HG02885 (cell line): ENCODE measurements at regions not wholly inside any gene's neighbourhood (a gene's known extent, or its start where the extent isn't known, plus 50 kb on each side); places are given as distances from the start of the nearest gene placed in this dataset.

ENCODE experiments used
- ATAC-seq: cut with Tn5 transposase; IDR thresholded peaks from one replicate; pipeline ENCODE4 v1.9.1; 2021; ENCODE audit warnings: mild to moderate bottlenecking; ENCODE audit not compliant: unreplicated experiment, poor library complexity

GRCh38 chr6:147621263-147621662, 112.8 kb downstream of the SAMD5 start:
- no peak for ATAC-seq

GRCh38 chr6:147621961-147622360, 113.5 kb downstream of the SAMD5 start:
- ATAC-seq, result no peak

GRCh38 chr6:147624946-147625515, 116.5 kb downstream of the SAMD5 start:
- no peak for ATAC-seq

GRCh38 chr6:147625946-147626345, 117.5 kb downstream of the SAMD5 start:
- ATAC-seq, result no peak

DNA sequence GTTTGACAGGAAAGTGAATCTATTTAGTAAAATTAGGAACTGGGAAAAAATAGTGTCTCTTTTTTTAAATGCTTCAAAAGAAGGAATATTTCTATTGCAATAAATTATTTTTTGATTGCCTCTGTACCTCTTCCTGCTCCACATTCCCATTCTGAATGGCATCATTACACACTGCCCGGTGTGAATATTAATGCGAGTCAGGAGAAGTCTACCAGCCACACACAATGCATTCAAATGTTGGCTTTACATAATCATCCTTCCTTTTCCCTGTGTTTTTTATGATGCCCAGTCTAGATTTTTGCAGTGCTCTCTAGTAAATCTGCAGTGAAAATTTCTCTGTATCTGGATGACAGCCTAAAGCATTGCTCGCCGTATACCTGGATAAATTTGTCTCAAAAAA, 118.9 kb downstream of the SAMD5 start:
- no peak for ATAC-seq

DNA sequence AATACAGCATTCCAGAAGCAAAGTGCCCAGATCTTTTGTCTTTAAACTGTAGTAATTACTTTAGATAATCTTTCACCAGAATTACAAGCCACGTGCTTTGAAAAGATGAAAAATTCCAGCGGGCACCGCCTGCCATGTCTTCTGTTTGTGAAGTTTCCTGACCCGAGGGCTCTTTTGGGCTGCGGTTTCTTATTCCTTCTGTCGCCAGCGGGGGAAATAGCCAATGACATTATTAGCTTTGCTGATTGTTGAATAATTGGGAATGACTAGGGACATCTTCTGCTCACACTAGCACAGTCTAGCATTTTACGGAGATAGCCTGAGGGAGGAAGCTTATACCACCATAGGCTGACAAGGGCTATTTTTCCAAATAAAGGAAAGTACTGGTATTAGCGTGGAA, 124.7 kb downstream of the SAMD5 start:
- no peak for ATAC-seq

GRCh38 chr6:147637620-147638195, 129.2 kb downstream of the SAMD5 start:
- ATAC-seq, result no peak

DNA sequence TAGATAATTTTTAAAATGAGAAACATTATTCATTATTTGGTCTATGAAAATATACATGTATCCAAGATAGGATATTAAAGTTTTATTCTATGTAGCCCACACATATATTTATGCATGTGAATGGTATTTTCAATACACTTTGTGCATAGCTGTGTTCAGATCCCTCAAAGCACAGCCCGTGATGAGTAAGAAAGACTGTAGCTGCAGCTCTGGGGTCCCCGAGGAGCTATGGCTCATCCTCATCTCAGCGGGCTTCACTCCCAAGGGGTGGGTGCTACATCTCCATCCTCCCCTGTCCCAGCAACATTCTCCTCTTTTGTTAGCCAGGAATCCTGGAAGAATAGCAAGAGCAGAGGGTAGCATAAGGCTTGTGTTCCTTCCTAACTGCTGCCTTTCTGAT, 130.8 kb downstream of the SAMD5 start:
- no peak for ATAC-seq

DNA sequence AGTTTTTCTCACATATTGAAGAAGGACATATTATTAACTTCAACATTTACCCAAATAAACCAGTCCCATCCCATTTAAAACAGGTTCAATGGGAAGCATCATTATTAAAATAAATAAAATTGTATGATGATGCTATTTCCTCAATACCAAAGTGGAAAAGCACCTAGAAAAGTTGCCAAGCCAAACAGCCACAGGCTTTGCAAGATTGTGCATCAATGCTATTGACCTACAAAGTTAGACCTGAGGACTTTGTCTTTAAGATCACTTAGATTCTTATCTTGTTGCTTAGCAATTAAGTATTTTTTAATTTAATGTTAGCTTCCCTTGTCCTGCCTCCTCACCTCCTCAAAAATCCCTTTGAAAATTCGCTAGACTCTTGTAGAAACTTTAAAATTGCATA, 132.1 kb downstream of the SAMD5 start:
- ATAC-seq, result no peak

- ATAC-seq, result no peak
Measured at GRCh38 chr6:147641511-147641910, 133.0 kb downstream of the SAMD5 start.

- no peak for ATAC-seq
Measured at GRCh38 chr6:147642458-147642857, 134.0 kb downstream of the SAMD5 start.

- no peak for ATAC-seq
Measured at GRCh38 chr6:147643341-147644200, 135.1 kb downstream of the SAMD5 start.

DNA sequence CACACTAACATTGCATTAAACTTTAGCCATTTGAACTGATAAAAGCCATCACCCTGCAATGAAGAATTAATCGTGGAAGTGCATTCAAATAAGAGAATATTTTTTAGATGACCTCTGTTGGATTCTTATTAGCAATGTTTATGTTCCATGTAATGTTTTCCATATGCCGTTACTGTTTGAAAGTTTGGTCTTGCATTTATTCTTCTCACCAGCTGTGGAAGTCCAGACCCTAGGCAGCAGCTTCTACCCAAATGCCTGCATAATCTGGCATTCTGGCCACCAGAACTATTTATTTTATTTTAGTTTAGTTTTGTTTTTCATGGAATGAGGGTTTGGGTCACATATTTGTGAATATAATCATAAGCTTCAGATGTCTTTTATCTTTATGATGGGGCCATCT, 140.4 kb downstream of the SAMD5 start:
- ATAC-seq, result no peak

GRCh38 chr6:147651249-147652063, 143.0 kb downstream of the SAMD5 start:
- ATAC-seq, result no peak

GRCh38 chr6:147653631-147654030, 145.1 kb downstream of the SAMD5 start:
- no peak for ATAC-seq

DNA sequence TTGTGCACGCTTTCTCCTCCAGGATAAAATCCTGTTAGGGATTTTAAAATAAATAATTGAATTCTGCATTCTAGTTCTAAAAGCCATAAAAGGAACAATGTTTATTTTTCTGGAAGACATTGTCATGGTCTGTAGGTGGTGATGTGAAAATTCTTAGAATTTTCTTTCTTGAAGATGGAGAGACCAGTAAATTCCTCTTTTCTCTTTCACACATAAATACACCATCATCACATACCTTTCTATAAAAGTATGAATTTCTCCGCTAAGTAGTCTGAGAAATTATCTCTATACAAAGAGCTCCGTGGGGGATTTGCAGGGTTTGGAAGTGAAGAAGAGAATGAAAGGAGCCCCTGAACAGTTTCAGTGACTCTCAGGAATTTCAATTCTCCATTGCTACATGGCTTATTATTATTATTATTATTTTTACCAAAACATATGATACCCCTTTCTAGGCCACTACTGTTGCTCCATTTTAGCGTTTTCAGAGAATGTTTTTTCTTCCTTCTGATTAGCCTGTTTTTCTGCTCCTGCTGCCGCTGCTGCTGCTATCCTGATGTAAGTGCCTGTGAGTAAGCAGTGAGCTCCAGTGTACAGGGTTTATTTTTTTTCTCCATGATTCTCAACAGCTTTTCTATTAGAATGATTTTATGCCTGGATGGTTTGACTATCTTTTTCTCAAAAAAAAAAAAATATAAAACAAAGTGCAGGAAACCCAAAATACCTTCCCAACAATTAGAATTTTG, 145.8 kb downstream of the SAMD5 start:
- ATAC-seq, result no peak

- ATAC-seq, result no peak
Measured at GRCh38 chr6:147660334-147661311, 152.1 kb downstream of the SAMD5 start.

DNA sequence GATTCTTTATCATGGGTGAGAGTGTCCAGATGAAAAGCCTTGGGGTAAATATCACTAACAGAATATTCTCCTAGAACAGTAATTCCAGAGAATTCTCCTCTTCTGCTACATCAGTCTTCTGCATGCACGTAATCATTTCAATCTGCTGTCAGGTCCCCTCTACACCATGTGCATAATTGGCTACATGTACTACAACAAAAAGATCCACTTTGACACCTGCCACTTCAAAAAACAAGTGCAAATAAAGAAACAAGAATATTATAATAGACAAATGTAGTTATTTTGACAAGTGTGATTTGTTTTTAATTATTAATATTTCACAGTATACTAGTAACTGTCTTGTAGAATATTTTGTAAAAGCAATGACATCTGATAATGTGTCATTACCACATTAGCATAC, 154.2 kb downstream of the SAMD5 start:
- no peak for ATAC-seq

- no peak for ATAC-seq
Measured at GRCh38 chr6:147664092-147664491, 155.6 kb downstream of the SAMD5 start.
